H1 (cell line): ENCODE measurements at regions not wholly inside any gene's neighbourhood (a gene's known extent, or its start where the extent isn't known, plus 50 kb on each side); places are given as distances from the start of the nearest gene placed in this dataset.

Experiments
- CTCF ChIA-PET: fragments of 300-600 bp; sonication (Branson Sonifier 250); formaldehyde crosslinking; loops from one replicate; lab custom pipeline; 2021; ENCODE audit not compliant: partially characterized antibody; lab: Charles Lee
- POLR2A ChIA-PET: fragments of 300-600 bp; sonication (Branson Sonifier 250); formaldehyde crosslinking; loops from one replicate; lab custom pipeline; 2021; ENCODE audit warnings: inconsistent platforms; ENCODE audit not compliant: partially characterized antibody; lab: Charles Lee
- DNase-seq, 2 experiments: peaks; one replicate each; pipeline versions ENCODE4 v3.0.0 to v3.0.0-alpha.2; 2010 to 2022; ENCODE audit warnings: low spot score in 2 of 2, low read depth in 1 of 2, mixed read lengths in 1 of 2
- FAIRE-seq: peaks from 2 replicates; lab custom pipeline; 2011; peaks lifted over from hg19 to GRCh38; lab: Jason Lieb, UNC
- H2AFZ ChIP-seq: 2 replicates; pipeline ENCODE4 v1.8.1; 2012; ENCODE audit warnings: low read length, inconsistent platforms
- H2AK5ac ChIP-seq: 2 replicates; pipeline ENCODE4 v1.6.1; 2013; ENCODE audit warnings: low read depth, low read length
- H2BK120ac ChIP-seq: replicated peaks from 2 replicates; pipeline ENCODE3; 2013; ENCODE audit warnings: low read depth, low read length, inconsistent platforms
- H2BK12ac ChIP-seq: 2 replicates; pipeline ENCODE4 v1.6.1; 2013; ENCODE audit warnings: low read depth, low read length
- H2BK15ac ChIP-seq: 2 replicates; pipeline ENCODE4 v1.6.1; 2013; ENCODE audit warnings: low read length
- H2BK20ac ChIP-seq: 2 replicates; pipeline ENCODE4 v1.6.1; 2013; ENCODE audit warnings: low read length
- H2BK5ac ChIP-seq: 2 replicates; pipeline ENCODE4 v1.6.1; 2013; ENCODE audit warnings: low read depth, low read length
- H3K14ac ChIP-seq: 2 replicates; pipeline ENCODE4 v1.6.1; 2013; ENCODE audit warnings: inconsistent platforms; ENCODE audit not compliant: insufficient read length
- H3K18ac ChIP-seq: 2 replicates; pipeline ENCODE4 v1.6.1; 2013; ENCODE audit warnings: low read length; ENCODE audit errors: extremely low read depth
- H3K23ac ChIP-seq: 2 replicates; pipeline ENCODE4 v1.6.1; 2013; ENCODE audit warnings: inconsistent platforms; ENCODE audit not compliant: insufficient read length
- H3K23me2 ChIP-seq: 2 replicates; pipeline ENCODE4 v1.6.1; 2013; ENCODE audit warnings: low read depth, low read length
- H3K27ac ChIP-seq: 2 replicates; pipeline ENCODE4 v1.6.1; 2011; ENCODE audit warnings: low read depth, low read length, inconsistent platforms
- H3K27me3 ChIP-seq, 4 experiments: replicated peaks in 1 of 4; 1 replicate in 1 of 4; 2 replicates in 3 of 4; pipeline versions ENCODE4 v1.6.1 to v1.8.1; 2011 to 2013; ENCODE audit warnings: low read length in 3 of 4, mild to moderate bottlenecking in 3 of 4, inconsistent platforms in 2 of 4, mixed read lengths in 2 of 4, moderate library complexity in 1 of 4; ENCODE audit not compliant: control insufficient read depth in 3 of 4, insufficient read depth in 3 of 4; ENCODE audit errors: extremely low read depth in 1 of 4
- H3K36me3 ChIP-seq, 4 experiments: 2 replicates each; pipeline versions ENCODE4 v1.6.1 to v1.8.1; 2011 to 2013; ENCODE audit warnings: mild to moderate bottlenecking in 4 of 4, low read length in 3 of 4, moderate library complexity in 2 of 4, control low read depth in 1 of 4, inconsistent platforms in 1 of 4; ENCODE audit not compliant: insufficient read depth in 4 of 4, control insufficient read depth in 2 of 4
- H3K4ac ChIP-seq: replicated peaks from 2 replicates; pipeline ENCODE3; 2013; ENCODE audit warnings: low read length, low read depth, mixed read lengths, inconsistent platforms; ENCODE audit not compliant: insufficient read length
- H3K4me1 ChIP-seq, 4 experiments: replicated peaks in 1 of 4; 1 replicate in 1 of 4; 2 replicates in 3 of 4; pipeline versions ENCODE4 v1.6.1 to v1.8.1; 2011 to 2013; ENCODE audit warnings: low read length in 3 of 4, inconsistent platforms in 2 of 4, mixed read lengths in 1 of 4; ENCODE audit not compliant: insufficient read depth in 4 of 4, control insufficient read depth in 3 of 4
- H3K4me2 ChIP-seq, 2 experiments: 2 replicates each; pipeline versions ENCODE4 v1.6.1 to v1.8.1; 2011 to 2013; ENCODE audit warnings: low read depth in 2 of 2, low read length in 2 of 2, control low read depth in 1 of 2, inconsistent platforms in 1 of 2, mild to moderate bottlenecking in 1 of 2; ENCODE audit not compliant: insufficient read depth in 1 of 2
- H3K4me3 ChIP-seq, 4 experiments: fragments of 200-600, 300-600 bp in 1 of 4; sonication (generic), shearing (Covaris generic), sonication (Bioruptor Twin) in 1 of 4; 2 replicates each; pipeline versions ENCODE4 v1.5.1 to v1.8.1; 2011 to 2016; ENCODE audit warnings: low read length in 4 of 4, low read depth in 3 of 4, control low read depth in 2 of 4, inconsistent platforms in 2 of 4, mild to moderate bottlenecking in 2 of 4, mixed read lengths in 1 of 4, moderate library complexity in 1 of 4; ENCODE audit not compliant: insufficient read depth in 2 of 4; ENCODE audit errors: extremely low read depth in 1 of 4
- H3K56ac ChIP-seq: replicated peaks from 2 replicates; pipeline ENCODE3; 2013; ENCODE audit warnings: low read depth, mild to moderate bottlenecking, mixed read lengths, low read length, inconsistent platforms; ENCODE audit not compliant: insufficient read length
- H3K79me1 ChIP-seq: 2 replicates; pipeline ENCODE4 v1.6.1; 2013; ENCODE audit warnings: low read depth, low read length, control low read depth
- H3K79me2 ChIP-seq, 2 experiments: 2 replicates each; pipeline versions ENCODE4 v1.6.1 to v1.8.1; 2012 to 2013; ENCODE audit warnings: low read length in 2 of 2, mild to moderate bottlenecking in 2 of 2, inconsistent platforms in 1 of 2; ENCODE audit not compliant: insufficient read depth in 2 of 2, control insufficient read depth in 1 of 2
- H3K9ac ChIP-seq, 4 experiments: replicated peaks in 1 of 4; 1 replicate in 1 of 4; 2 replicates in 3 of 4; pipeline versions ENCODE4 v1.6.1 to v1.8.1; 2011 to 2013; ENCODE audit warnings: low read depth in 3 of 4, low read length in 3 of 4, control low read depth in 2 of 4, mild to moderate bottlenecking in 2 of 4, moderate library complexity in 2 of 4, inconsistent platforms in 1 of 4; ENCODE audit errors: extremely low read depth in 1 of 4
- H3K9me3 ChIP-seq, 2 experiments: 2 replicates each; pipeline versions ENCODE4 v1.6.1 to v1.8.1; 2012 to 2013; ENCODE audit warnings: mild to moderate bottlenecking in 2 of 2, moderate library complexity in 2 of 2, control low read depth in 1 of 2, inconsistent platforms in 1 of 2, low read depth in 1 of 2, low read length in 1 of 2, mixed read lengths in 1 of 2; ENCODE audit not compliant: insufficient read depth in 2 of 2
- H4K20me1 ChIP-seq, 2 experiments: replicated peaks in 1 of 2; 2 replicates each; pipeline versions ENCODE3 to v1.8.1; 2011 to 2013; ENCODE audit warnings: inconsistent platforms in 2 of 2, low read length in 2 of 2, mild to moderate bottlenecking in 1 of 2; ENCODE audit not compliant: insufficient read depth in 2 of 2, control insufficient read depth in 1 of 2
- H4K5ac ChIP-seq: 2 replicates; pipeline ENCODE4 v1.6.1; 2013; ENCODE audit warnings: low read length, low read depth, mixed read lengths, inconsistent platforms; ENCODE audit not compliant: insufficient read length
- H4K8ac ChIP-seq: 2 replicates; pipeline ENCODE4 v1.8.0; 2013; ENCODE audit warnings: mild to moderate bottlenecking, moderate library complexity, low read length, inconsistent platforms; ENCODE audit not compliant: insufficient read depth; ENCODE audit errors: extremely low read depth
- H4K91ac ChIP-seq: replicated peaks from 2 replicates; pipeline ENCODE3; 2013; ENCODE audit warnings: low read length, mixed read lengths, inconsistent platforms; ENCODE audit not compliant: insufficient read length
- GABPA ChIP-seq: IDR thresholded peaks from 2 replicates; pipeline ENCODE4 v1.6.1; 2011; ENCODE audit warnings: mild to moderate bottlenecking, low read length, moderate library complexity, borderline replicate concordance; ENCODE audit not compliant: insufficient read depth
- GTF2F1 ChIP-seq: IDR thresholded peaks from 2 replicates; pipeline ENCODE4 v1.6.1; 2012; ENCODE audit warnings: low read depth, low read length, improper control_type of control experiment, borderline replicate concordance
- KDM4A ChIP-seq: IDR thresholded peaks from one replicate; pipeline ENCODE4 v1.7.1; 2012; ENCODE audit warnings: low read depth, mild to moderate bottlenecking, moderate library complexity, low read length, inconsistent platforms; ENCODE audit not compliant: severe bottlenecking
- MAFK ChIP-seq: IDR thresholded peaks from 2 replicates; pipeline ENCODE4 v1.6.1; 2012; ENCODE audit warnings: low read depth, mild to moderate bottlenecking, improper control_type of control experiment, low read length
- SAP30 ChIP-seq: fragments of 300-600 bp; sonication (generic); IDR thresholded peaks from 2 replicates; pipeline ENCODE4 v1.7.1; 2012; ENCODE audit warnings: low read length, moderate library complexity, mild to moderate bottlenecking, inconsistent platforms; ENCODE audit not compliant: insufficient read depth, insufficient replicate concordance
- SP1 ChIP-seq: IDR thresholded peaks from 2 replicates; pipeline ENCODE4 v1.6.1; 2011; ENCODE audit warnings: low read depth, low read length
- TBP ChIP-seq: IDR thresholded peaks from 2 replicates; pipeline ENCODE4 v1.6.1; 2011; ENCODE audit warnings: low read depth, low read length, improper control_type of control experiment
- YY1 ChIP-seq: IDR thresholded peaks from 2 replicates; pipeline ENCODE4 v1.6.1; 2011; ENCODE audit warnings: low read depth, mild to moderate bottlenecking, low read length
- ZNF274 ChIP-seq: IDR thresholded peaks from 2 replicates; pipeline ENCODE4 v1.7.0; 2012; ENCODE audit warnings: low read length, borderline replicate concordance; ENCODE audit errors: extremely low read depth
- TF ChIP-seq, protein P1 (sequence below): IDR thresholded peaks from 2 replicates; pipeline ENCODE4 v1.6.1; 2012; ENCODE audit warnings: inconsistent platforms

- TF ChIP-seq SAP30 (no peak), GABPA (no peak), SP1 (no peak), ZNF274 (no peak), MAFK (no peak), KDM4A (no peak), TBP (no peak), GTF2F1 (no peak), YY1 (no peak)
- TF ChIP-seq, protein P1, sequence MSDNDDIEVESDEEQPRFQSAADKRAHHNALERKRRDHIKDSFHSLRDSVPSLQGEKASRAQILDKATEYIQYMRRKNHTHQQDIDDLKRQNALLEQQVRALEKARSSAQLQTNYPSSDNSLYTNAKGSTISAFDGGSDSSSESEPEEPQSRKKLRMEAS = no peak
- no peak for DNase-seq
- Histone ChIP-seq H2BK12ac (no peak overlapping the region), H3K18ac (no peak overlapping the region), H3K4me3 (no peak overlapping the region), H2BK20ac (no peak overlapping the region), H4K5ac (no peak overlapping the region), H2AFZ (no peak overlapping the region), H2AK5ac (no peak overlapping the region), H3K79me2 (no peaks in the 10 kb centered on the region), H3K56ac (no peak overlapping the region), H3K14ac (no peak overlapping the region), H3K27ac (no peak overlapping the region), H3K79me1 (no peaks in the 10 kb centered on the region), H3K4ac (no peak overlapping the region), H2BK120ac (no peak overlapping the region), H2BK15ac (no peak overlapping the region), H3K23ac (no peak overlapping the region), H3K36me3 (no peaks in the 10 kb centered on the region), H3K9ac (no peak overlapping the region), H4K20me1 (no peaks in the 10 kb centered on the region), H4K8ac (no peak overlapping the region), H3K4me2 (no peak overlapping the region), H3K23me2 (no peaks in the 10 kb centered on the region), H2BK5ac (no peak overlapping the region), H3K27me3 (no peaks in the 10 kb centered on the region), H3K9me3 (peaks cover 6 to 11% of the 10 kb centered on the region in 2 experiments), H4K91ac (no peak overlapping the region), H3K4me1 (no peaks in the 10 kb centered on the region)
- CTCF ChIA-PET = interaction anchor here (1.1 to 1.2 kb wide), 2 partner anchors 9 to 255 kb away, joined by 3 to 4 read pairs; no protein-coding TSS in a partner anchor
- POLR2A ChIA-PET = no interaction called here
- FAIRE-seq = no peak
These were observed 278.9 kb downstream of the SEC16B start for GRCh38 chr1:177690996-177691395.
